SK-N-SH treated with all-trans-retinoic acid at 6 μM for 48 hours (cell line): ENCODE measurements at regions not wholly inside any gene's neighbourhood (a gene's known extent, or its start where the extent isn't known, plus 50 kb on each side); places are given as distances from the start of the nearest gene placed in this dataset.

ENCODE experiments used
- CREB5 ChIP-seq: fragments of 250-450 bp; sonication (Bioruptor Pico); IDR thresholded peaks from 2 replicates; pipeline ENCODE4 v1.5.1; 2020; ENCODE audit warnings: low read depth, mild to moderate bottlenecking, moderate library complexity
- CSDC2 ChIP-seq: fragments of 250-450 bp; sonication (Bioruptor Pico); IDR thresholded peaks from 2 replicates; pipeline ENCODE4 v1.5.0; 2020; ENCODE audit warnings: mild to moderate bottlenecking, moderate library complexity
- PPARA ChIP-seq: fragments of 250-450 bp; sonication (Bioruptor Pico); IDR thresholded peaks from 2 replicates; pipeline ENCODE4 v1.5.0; 2020; ENCODE audit warnings: mild to moderate bottlenecking, borderline replicate concordance
- RARB ChIP-seq: fragments of 250-450 bp; sonication (Bioruptor Pico); IDR thresholded peaks from 2 replicates; pipeline ENCODE4 v1.8.0; 2021; ENCODE audit warnings: mild to moderate bottlenecking, moderate library complexity
- TOX ChIP-seq: fragments of 250-450 bp; sonication (Bioruptor Pico); IDR thresholded peaks from 2 replicates; pipeline ENCODE4 v1.8.0; 2021; ENCODE audit warnings: mild to moderate bottlenecking, moderate library complexity, borderline replicate concordance
- TSHZ2 ChIP-seq: fragments of 250-450 bp; sonication (Bioruptor Pico); IDR thresholded peaks from 2 replicates; pipeline ENCODE4 v1.5.0; 2020; ENCODE audit warnings: mild to moderate bottlenecking, moderate library complexity
- ZC3H10 ChIP-seq: fragments of 250-450 bp; sonication (Bioruptor Pico); IDR thresholded peaks from 2 replicates; pipeline ENCODE4 v1.5.1; 2021; ENCODE audit warnings: mild to moderate bottlenecking, moderate library complexity
- ZNF565 ChIP-seq: fragments of 450-650 bp; formaldehyde crosslinking; conservative IDR thresholded peaks from 2 replicates; pipeline ENCODE4 v1.5.0; 2020; ENCODE audit warnings: low read depth, mild to moderate bottlenecking, moderate library complexity
- TF ChIP-seq, protein P1 (sequence below): fragments of 250-450 bp; sonication (Bioruptor Pico); IDR thresholded peaks from 2 replicates; pipeline ENCODE4 v1.8.0; 2020; ENCODE audit warnings: mild to moderate bottlenecking, moderate library complexity, borderline replicate concordance

GRCh38 chr2:221095356-221095755, 476.7 kb downstream of the EPHA4 start:
- TF ChIP-seq RARB (CRISPR knock-in tag) (no peak), CREB5 (CRISPR knock-in tag) (no peak), PPARA (CRISPR knock-in tag) (no peak), TOX (CRISPR knock-in tag) (no peak), ZNF565 (CRISPR knock-in tag) (no peak), CSDC2 (no peak), ZC3H10 (CRISPR knock-in tag) (no peak), TSHZ2 (CRISPR knock-in tag) (no peak)
- TF ChIP-seq, protein P1, sequence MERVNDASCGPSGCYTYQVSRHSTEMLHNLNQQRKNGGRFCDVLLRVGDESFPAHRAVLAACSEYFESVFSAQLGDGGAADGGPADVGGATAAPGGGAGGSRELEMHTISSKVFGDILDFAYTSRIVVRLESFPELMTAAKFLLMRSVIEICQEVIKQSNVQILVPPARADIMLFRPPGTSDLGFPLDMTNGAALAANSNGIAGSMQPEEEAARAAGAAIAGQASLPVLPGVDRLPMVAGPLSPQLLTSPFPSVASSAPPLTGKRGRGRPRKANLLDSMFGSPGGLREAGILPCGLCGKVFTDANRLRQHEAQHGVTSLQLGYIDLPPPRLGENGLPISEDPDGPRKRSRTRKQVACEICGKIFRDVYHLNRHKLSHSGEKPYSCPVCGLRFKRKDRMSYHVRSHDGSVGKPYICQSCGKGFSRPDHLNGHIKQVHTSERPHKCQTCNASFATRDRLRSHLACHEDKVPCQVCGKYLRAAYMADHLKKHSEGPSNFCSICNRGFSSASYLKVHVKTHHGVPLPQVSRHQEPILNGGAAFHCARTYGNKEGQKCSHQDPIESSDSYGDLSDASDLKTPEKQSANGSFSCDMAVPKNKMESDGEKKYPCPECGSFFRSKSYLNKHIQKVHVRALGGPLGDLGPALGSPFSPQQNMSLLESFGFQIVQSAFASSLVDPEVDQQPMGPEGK (CRISPR knock-in tag) = no peak
